Nephron (organoid): ENCODE measurements at regions not wholly inside any gene's neighbourhood (a gene's known extent, or its start where the extent isn't known, plus 50 kb on each side); places are given as distances from the start of the nearest gene placed in this dataset.
"Not testable (repeated sequence)": the region's sequence is repeated elsewhere in the genome, so short reads cannot be mapped to it uniquely, and the experiment has no call there.

ENCODE experiments used
- H3K27ac Mint-ChIP-seq, 3 experiments: 2 replicates each; pipeline ENCODE4 v1.8.0; 2020; ENCODE audit warnings: mixed read lengths in 3 of 3, mild to moderate bottlenecking in 2 of 3, moderate library complexity in 1 of 3
- H3K27me3 Mint-ChIP-seq: 2 replicates; pipeline ENCODE4 v1.8.0; 2021; ENCODE audit warnings: low read depth, mild to moderate bottlenecking, moderate library complexity, mixed read lengths
- H3K36me3 Mint-ChIP-seq: 2 replicates; pipeline ENCODE4 v1.8.0; 2020; ENCODE audit warnings: low read depth, mixed read lengths
- H3K4me1 Mint-ChIP-seq: 2 replicates; pipeline ENCODE4 v1.8.0; 2020; ENCODE audit warnings: mixed read lengths
- H3K4me3 Mint-ChIP-seq, 3 experiments: 2 replicates each; pipeline ENCODE4 v1.8.0; 2020; ENCODE audit warnings: mild to moderate bottlenecking in 3 of 3, mixed read lengths in 3 of 3, moderate library complexity in 2 of 3
- H3K9me3 Mint-ChIP-seq: 2 replicates; pipeline ENCODE4 v1.8.0; 2020; ENCODE audit warnings: mixed read lengths
- CTCF ChIP-seq, 3 experiments: fragments of 200-600 bp; sonication (generic); IDR thresholded peaks; one replicate each; pipeline ENCODE4 v1.5.0; 2021; ENCODE audit warnings: antibody characterized with exemption in 3 of 3; ENCODE audit not compliant: unreplicated experiment in 3 of 3

GRCh38 chr6:11448038-11448437, 89.5 kb upstream of the TMEM170B start:
- Mint-ChIP-seq H3K27ac (no peak overlapping the region), H3K4me3 (no peak overlapping the region), H3K27me3 (no peaks in the 10 kb centered on the region), H3K4me1 (no peaks in the 10 kb centered on the region), H3K9me3 (peaks cover 27% of the 10 kb centered on the region), H3K36me3 (no peaks in the 10 kb centered on the region)
- no peak for TF ChIP-seq CTCF (IDR thresholded peaks at IDR 0.05; ENCODE audit: unreplicated experiment in 3 of 3)

GRCh38 chr6:11447265-11447664, 90.3 kb upstream of the TMEM170B start:
- H3K4me1 Mint-ChIP-seq = no peaks in the 10 kb centered on the region
- peaks cover 27% of the 10 kb centered on the region for H3K9me3 Mint-ChIP-seq

GRCh38 chr6:11445146-11445545, 92.4 kb upstream of the TMEM170B start:
- TF ChIP-seq CTCF (IDR thresholded peaks at IDR 0.05; ENCODE audit: unreplicated experiment in 3 of 3) = no peak
- Mint-ChIP-seq H3K4me1 (no peaks in the 10 kb centered on the region), H3K27ac (no peak overlapping the region), H3K9me3 (peaks cover 24% of the 10 kb centered on the region), H3K4me3 (no peak overlapping the region), H3K36me3 (no peaks in the 10 kb centered on the region), H3K27me3 (no peaks in the 10 kb centered on the region)

More at GRCh38 chr6:11447265-11447664, 90.3 kb upstream of the TMEM170B start:
- no peak for TF ChIP-seq CTCF (IDR thresholded peaks at IDR 0.05; ENCODE audit: unreplicated experiment in 3 of 3)
- Mint-ChIP-seq H3K27me3 (no peaks in the 10 kb centered on the region), H3K36me3 (no peaks in the 10 kb centered on the region), H3K27ac (no peak overlapping the region), H3K4me3 (no peak overlapping the region)

- not testable (repeated sequence) for H3K27ac Mint-ChIP-seq, H3K4me3 Mint-ChIP-seq, H3K36me3 Mint-ChIP-seq, H3K27me3 Mint-ChIP-seq, H3K4me1 Mint-ChIP-seq
- H3K9me3 Mint-ChIP-seq = peaks cover 18% of the 10 kb centered on the region
These were observed 94.4 kb upstream of the TMEM170B start for GRCh38 chr6:11443125-11443524.

- peaks cover 18% of the 10 kb centered on the region for H3K9me3 Mint-ChIP-seq
- H3K27ac Mint-ChIP-seq = no peak overlapping the region
- TF ChIP-seq CTCF (IDR thresholded peaks at IDR 0.05; ENCODE audit: unreplicated experiment in 3 of 3) = no peak
- no peak overlapping the region for H3K4me3 Mint-ChIP-seq
- no peaks in the 10 kb centered on the region for H3K36me3 Mint-ChIP-seq
- H3K27me3 Mint-ChIP-seq = no peaks in the 10 kb centered on the region
- no peaks in the 10 kb centered on the region for H3K4me1 Mint-ChIP-seq
These were observed 95.1 kb upstream of the TMEM170B start for GRCh38 chr6:11442495-11442894.

- H3K27me3 Mint-ChIP-seq = peaks cover 3% of the 10 kb centered on the region
- TF ChIP-seq CTCF (IDR thresholded peaks at IDR 0.05; ENCODE audit: unreplicated experiment in 3 of 3) = no peak
- no peak overlapping the region for H3K4me3 Mint-ChIP-seq
- H3K27ac Mint-ChIP-seq = no peak overlapping the region
- no peaks in the 10 kb centered on the region for H3K36me3 Mint-ChIP-seq
- no peaks in the 10 kb centered on the region for H3K4me1 Mint-ChIP-seq
- peaks cover 10% of the 10 kb centered on the region for H3K9me3 Mint-ChIP-seq
These were observed 97.7 kb upstream of the TMEM170B start for GRCh38 chr6:11439876-11440275.
